Neutrophil (primary cell): ENCODE measurements at regions not wholly inside any gene's neighbourhood (a gene's known extent, or its start where the extent isn't known, plus 50 kb on each side); places are given as distances from the start of the nearest gene placed in this dataset.

Experiments used
- H3K27ac ChIP-seq: fragments of 200-600 bp; sonication (generic); 2 replicates; pipeline ENCODE4 v1.5.1; 2016; ENCODE audit warnings: mild to moderate bottlenecking, moderate library complexity
- H3K27me3 ChIP-seq: fragments of 200-600 bp; sonication (generic); 2 replicates; pipeline ENCODE4 v1.6.0; 2016; ENCODE audit warnings: mild to moderate bottlenecking
- H3K36me3 ChIP-seq: fragments of 200-600 bp; sonication (generic); 2 replicates; pipeline ENCODE4 v1.5.1; 2017
- H3K4me1 ChIP-seq, 2 experiments: fragments of 200-600 bp in 1 of 2; sonication (generic) in 1 of 2; 1 replicate in 1 of 2; 2 replicates in 1 of 2; pipeline versions ENCODE4 v1.5.1 to v1.6.1; 2013 to 2016; ENCODE audit warnings: low read depth in 1 of 2, low read length in 1 of 2, mild to moderate bottlenecking in 1 of 2, moderate library complexity in 1 of 2; ENCODE audit not compliant: control insufficient read depth in 1 of 2, insufficient read depth in 1 of 2
- H3K4me3 ChIP-seq, 2 experiments: fragments of 200-600 bp in 1 of 2; sonication (generic) in 1 of 2; 1 replicate in 1 of 2; 2 replicates in 1 of 2; pipeline ENCODE4 v1.5.1; 2013 to 2016; ENCODE audit warnings: low read depth in 1 of 2, low read length in 1 of 2, mild to moderate bottlenecking in 1 of 2, moderate library complexity in 1 of 2
- H3K9me3 ChIP-seq: fragments of 200-600 bp; sonication (generic); 2 replicates; pipeline ENCODE4 v1.5.1; 2016
- TF ChIP-seq, protein P1 (sequence below): fragments of 200-600 bp; sonication (generic); IDR thresholded peaks from 2 replicates; pipeline ENCODE4 v1.5.1; 2016; ENCODE audit warnings: antibody characterized with exemption

GRCh38 chr12:67582844-67583243 lies 65.7 kb upstream of the DYRK2 start:
- Histone ChIP-seq H3K4me1 (no peaks in the 10 kb centered on the region), H3K27ac (no peak overlapping the region), H3K9me3 (no peaks in the 10 kb centered on the region), H3K27me3 (no peaks in the 10 kb centered on the region), H3K36me3 (no peaks in the 10 kb centered on the region), H3K4me3 (no peak overlapping the region)
- TF ChIP-seq, protein P1, sequence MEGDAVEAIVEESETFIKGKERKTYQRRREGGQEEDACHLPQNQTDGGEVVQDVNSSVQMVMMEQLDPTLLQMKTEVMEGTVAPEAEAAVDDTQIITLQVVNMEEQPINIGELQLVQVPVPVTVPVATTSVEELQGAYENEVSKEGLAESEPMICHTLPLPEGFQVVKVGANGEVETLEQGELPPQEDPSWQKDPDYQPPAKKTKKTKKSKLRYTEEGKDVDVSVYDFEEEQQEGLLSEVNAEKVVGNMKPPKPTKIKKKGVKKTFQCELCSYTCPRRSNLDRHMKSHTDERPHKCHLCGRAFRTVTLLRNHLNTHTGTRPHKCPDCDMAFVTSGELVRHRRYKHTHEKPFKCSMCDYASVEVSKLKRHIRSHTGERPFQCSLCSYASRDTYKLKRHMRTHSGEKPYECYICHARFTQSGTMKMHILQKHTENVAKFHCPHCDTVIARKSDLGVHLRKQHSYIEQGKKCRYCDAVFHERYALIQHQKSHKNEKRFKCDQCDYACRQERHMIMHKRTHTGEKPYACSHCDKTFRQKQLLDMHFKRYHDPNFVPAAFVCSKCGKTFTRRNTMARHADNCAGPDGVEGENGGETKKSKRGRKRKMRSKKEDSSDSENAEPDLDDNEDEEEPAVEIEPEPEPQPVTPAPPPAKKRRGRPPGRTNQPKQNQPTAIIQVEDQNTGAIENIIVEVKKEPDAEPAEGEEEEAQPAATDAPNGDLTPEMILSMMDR, result no peak

DNA sequence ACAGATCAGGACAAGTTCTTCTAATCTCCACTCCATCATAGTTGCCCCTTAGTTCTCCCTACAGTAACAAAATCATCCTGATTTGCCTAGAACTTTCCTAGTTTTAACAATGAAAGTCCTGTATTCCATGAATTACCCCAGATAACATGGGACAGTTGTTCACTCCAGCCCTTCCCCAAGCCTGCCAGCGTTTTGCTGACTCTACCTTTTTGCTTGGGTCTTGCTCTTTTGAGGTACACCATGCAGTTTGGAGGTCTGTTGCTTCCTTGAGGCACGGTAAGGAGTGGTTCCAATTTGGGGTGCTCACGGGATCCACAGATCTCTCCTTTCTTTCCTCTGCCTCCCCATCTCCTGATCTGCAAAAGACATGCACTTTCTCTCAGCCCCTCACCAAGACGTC lies 61.6 kb upstream of the DYRK2 start:
- H3K4me3 ChIP-seq, result no peak overlapping the region
- H3K27me3 ChIP-seq, result no peaks in the 10 kb centered on the region
- no peak overlapping the region for H3K27ac ChIP-seq
- no peaks in the 10 kb centered on the region for H3K4me1 ChIP-seq
- TF ChIP-seq, protein P1, result no peak
- H3K9me3 ChIP-seq, result no peaks in the 10 kb centered on the region
- H3K36me3 ChIP-seq, result no peaks in the 10 kb centered on the region

GRCh38 chr12:67589078-67589477 lies 59.5 kb upstream of the DYRK2 start:
- TF ChIP-seq, protein P1, result no peak
- H3K4me1 ChIP-seq, result no peaks in the 10 kb centered on the region
- no peak overlapping the region for H3K27ac ChIP-seq
- no peaks in the 10 kb centered on the region for H3K36me3 ChIP-seq
- no peaks in the 10 kb centered on the region for H3K9me3 ChIP-seq
- H3K4me3 ChIP-seq, result no peak overlapping the region
- no peaks in the 10 kb centered on the region for H3K27me3 ChIP-seq

DNA sequence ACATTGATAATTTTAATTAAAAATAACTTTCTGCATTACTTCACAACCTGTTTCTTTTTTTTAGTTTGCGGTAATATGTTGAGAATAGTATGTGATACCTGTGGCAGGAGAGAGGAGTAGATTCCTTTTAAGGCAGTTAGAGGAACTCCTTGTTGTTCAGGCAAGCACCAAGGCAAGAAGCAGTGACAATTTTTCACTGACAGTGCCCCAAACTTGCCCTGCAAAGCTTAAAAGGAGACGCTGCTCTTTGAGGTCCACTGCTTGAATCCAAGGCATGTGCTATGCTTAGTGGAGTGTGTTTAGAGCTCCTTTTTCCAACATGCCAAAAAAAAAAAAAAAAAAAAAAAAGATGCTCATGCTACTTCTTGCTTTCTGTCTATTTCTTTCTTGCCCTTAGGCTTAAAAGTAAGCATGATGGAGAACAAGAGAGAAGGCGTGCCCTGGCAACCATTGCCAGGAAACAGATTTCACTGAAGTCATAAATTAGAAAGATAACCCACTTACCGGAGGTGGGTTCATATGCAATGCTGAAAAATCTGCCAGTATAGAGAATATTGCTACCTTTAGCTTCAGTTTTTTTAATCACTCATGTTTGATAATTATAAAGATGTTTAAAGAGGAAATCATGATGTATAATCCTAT lies 58.3 kb upstream of the DYRK2 start:
- Histone ChIP-seq H3K4me3 (no peak overlapping the region), H3K27me3 (no peaks in the 10 kb centered on the region), H3K36me3 (no peaks in the 10 kb centered on the region), H3K4me1 (no peaks in the 10 kb centered on the region), H3K9me3 (no peaks in the 10 kb centered on the region), H3K27ac (no peak overlapping the region)
- TF ChIP-seq, protein P1, result no peak

- Histone ChIP-seq H3K4me1 (no peaks in the 10 kb centered on the region), H3K27ac (no peak overlapping the region), H3K4me3 (no peak overlapping the region)
Observed at GRCh38 chr12:67592228-67593011, 56.1 kb upstream of the DYRK2 start.

More at GRCh38 chr12:67592228-67593011, 56.1 kb upstream of the DYRK2 start:
- TF ChIP-seq, protein P1, result no peak
- H3K27me3 ChIP-seq, result no peaks in the 10 kb centered on the region
- no peaks in the 10 kb centered on the region for H3K9me3 ChIP-seq
- H3K36me3 ChIP-seq, result no peaks in the 10 kb centered on the region
